ENCODE measurements at regions not wholly inside any gene's neighbourhood (a gene's known extent, or its start where the extent isn't known, plus 50 kb on each side); places are given as distances from the start of the nearest gene placed in this dataset.

DNA sequence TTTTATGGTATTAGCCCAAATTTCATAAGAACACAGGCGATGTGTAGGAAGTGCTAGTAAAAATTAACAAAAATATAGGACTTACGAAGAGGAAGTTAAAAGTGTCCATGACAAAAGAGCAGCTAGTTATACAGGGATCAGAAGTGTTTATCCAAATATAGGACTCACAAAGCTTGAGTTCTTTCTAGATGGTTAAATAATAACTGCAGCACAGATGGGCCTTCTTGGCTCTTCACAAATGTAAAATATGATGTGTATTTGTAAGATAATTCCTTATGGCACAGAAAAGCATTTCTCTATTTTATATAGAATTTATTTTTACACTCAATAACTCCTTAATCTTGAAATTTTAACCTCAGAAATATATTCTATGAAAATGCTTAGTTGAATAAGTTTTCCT lies 100.9 kb upstream of the SPHKAP start:
- WGBS, 3 donors, result 80 to 84% (median 84%) methylated on average over 2 of the region's 2 CpGs
- no peak for DNase-seq
- H3K9me3 ChIP-seq, result no peaks in the 10 kb centered on the region
- TF ChIP-seq, protein P1, sequence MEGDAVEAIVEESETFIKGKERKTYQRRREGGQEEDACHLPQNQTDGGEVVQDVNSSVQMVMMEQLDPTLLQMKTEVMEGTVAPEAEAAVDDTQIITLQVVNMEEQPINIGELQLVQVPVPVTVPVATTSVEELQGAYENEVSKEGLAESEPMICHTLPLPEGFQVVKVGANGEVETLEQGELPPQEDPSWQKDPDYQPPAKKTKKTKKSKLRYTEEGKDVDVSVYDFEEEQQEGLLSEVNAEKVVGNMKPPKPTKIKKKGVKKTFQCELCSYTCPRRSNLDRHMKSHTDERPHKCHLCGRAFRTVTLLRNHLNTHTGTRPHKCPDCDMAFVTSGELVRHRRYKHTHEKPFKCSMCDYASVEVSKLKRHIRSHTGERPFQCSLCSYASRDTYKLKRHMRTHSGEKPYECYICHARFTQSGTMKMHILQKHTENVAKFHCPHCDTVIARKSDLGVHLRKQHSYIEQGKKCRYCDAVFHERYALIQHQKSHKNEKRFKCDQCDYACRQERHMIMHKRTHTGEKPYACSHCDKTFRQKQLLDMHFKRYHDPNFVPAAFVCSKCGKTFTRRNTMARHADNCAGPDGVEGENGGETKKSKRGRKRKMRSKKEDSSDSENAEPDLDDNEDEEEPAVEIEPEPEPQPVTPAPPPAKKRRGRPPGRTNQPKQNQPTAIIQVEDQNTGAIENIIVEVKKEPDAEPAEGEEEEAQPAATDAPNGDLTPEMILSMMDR (IDR thresholded peaks at IDR 0.05), result no peak
- H3K4me3 ChIP-seq, result no peak overlapping the region
- no peaks in the 10 kb centered on the region for H3K4me1 ChIP-seq
- no peaks in the 10 kb centered on the region for H3K27me3 ChIP-seq (ENCODE audit: insufficient read depth in 3 of 3, low read length in 2 of 3)
- no peak for ATAC-seq
- H3K36me3 ChIP-seq (ENCODE audit: insufficient read depth in 1 of 2, low read depth in 1 of 2), result no peaks in the 10 kb centered on the region
- no peak overlapping the region for H3K27ac ChIP-seq
- intact Hi-C loops (cut with DNase I), result no loop called here

DNA sequence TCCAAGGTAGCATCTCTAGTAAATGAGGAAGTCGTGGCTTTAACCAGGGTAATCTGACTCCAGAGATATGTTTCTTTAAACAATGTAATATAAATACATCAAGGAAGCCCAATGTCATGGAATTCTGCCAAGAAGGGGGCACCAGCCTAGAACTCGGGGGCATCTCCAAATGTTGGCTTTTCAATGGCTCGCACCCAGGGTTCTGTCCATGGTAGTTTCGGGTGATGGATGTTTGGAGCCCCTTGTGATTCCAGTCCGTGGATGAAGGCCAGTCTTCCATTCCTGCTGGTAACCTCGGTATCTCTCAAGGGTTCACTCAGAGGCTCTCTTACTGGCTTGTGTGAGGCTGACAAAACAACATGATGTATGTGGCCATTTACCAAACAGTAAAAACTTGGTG lies 91.7 kb upstream of the SPHKAP start:
- no peak overlapping the region for H3K27ac ChIP-seq
- 76 to 80% (median 77%) methylated on average over 6 of the region's 6 CpGs for WGBS, 3 donors
- no peaks in the 10 kb centered on the region for H3K4me1 ChIP-seq
- H3K36me3 ChIP-seq (ENCODE audit: insufficient read depth in 1 of 2, low read depth in 1 of 2), result no peaks in the 10 kb centered on the region
- intact Hi-C loops (cut with DNase I), result no loop called here
- no peaks in the 10 kb centered on the region for H3K9me3 ChIP-seq
- H3K27me3 ChIP-seq (ENCODE audit: insufficient read depth in 3 of 3, low read length in 2 of 3), result no peaks in the 10 kb centered on the region
- DNase-seq, result no peak
- TF ChIP-seq, protein P1 (IDR thresholded peaks at IDR 0.05), result no peak
- H3K4me3 ChIP-seq, result no peak overlapping the region
- no peak for ATAC-seq

DNA sequence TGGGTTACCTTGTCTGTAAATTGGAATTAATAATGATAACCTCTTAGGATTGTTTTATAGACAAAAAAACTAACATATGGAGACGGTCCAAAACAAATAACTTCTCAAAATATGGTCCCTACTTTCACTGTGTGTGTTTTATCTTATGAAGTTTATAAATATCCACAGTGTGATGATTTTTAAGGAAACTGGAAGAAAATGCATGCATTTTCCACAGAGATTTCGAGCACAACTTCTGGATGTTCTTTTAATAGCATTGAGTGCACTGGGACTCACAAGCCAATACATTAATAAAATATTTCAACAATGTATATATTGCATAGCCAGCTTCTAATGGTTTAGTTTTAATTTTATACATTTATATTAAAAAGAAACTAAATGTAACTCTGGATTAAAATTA lies 87.9 kb upstream of the SPHKAP start:
- 56 to 68% (median 58%) methylated on average over 2 of the region's 2 CpGs for WGBS, 3 donors
- no peaks in the 10 kb centered on the region for H3K4me1 ChIP-seq
- TF ChIP-seq, protein P1 (IDR thresholded peaks at IDR 0.05), result no peak
- H3K9me3 ChIP-seq, result no peaks in the 10 kb centered on the region
- no peaks in the 10 kb centered on the region for H3K27me3 ChIP-seq (ENCODE audit: insufficient read depth in 3 of 3, low read length in 2 of 3)
- intact Hi-C loops (cut with DNase I), result no loop called here
- no peaks in the 10 kb centered on the region for H3K36me3 ChIP-seq (ENCODE audit: insufficient read depth in 1 of 2, low read depth in 1 of 2)
- DNase-seq (no peak), ATAC-seq (no peak)
- no peak overlapping the region for H3K4me3 ChIP-seq
- H3K27ac ChIP-seq, result no peak overlapping the region

DNA sequence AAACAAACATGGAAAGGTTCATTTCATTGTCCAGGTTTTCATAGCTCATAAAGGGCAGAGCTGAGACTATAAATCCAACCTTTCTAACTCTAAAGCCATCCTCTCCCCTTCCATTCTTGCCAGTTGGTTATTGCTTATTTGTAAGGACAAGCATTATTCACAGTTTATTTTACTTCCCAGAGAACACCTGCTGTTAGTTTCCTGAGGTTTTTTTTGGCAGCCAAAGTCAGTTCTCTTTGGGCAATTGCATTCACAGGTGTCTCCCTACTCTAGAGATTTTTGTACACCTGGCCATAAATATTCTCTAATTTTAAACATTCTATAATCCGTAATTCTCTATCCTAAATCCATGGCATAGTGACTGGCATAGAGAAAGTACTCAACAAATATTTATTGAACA lies 87.3 kb upstream of the SPHKAP start:
- WGBS, 3 donors, result 56 to 60% (median 56%) methylated on average over 1 of the region's 1 CpG
- TF ChIP-seq, protein P1 (IDR thresholded peaks at IDR 0.05), result no peak
- ATAC-seq (no peak), DNase-seq (no peak)
- intact Hi-C loops (cut with DNase I), result no loop called here
- Histone ChIP-seq H3K9me3 (no peaks in the 10 kb centered on the region), H3K27ac (no peak overlapping the region), H3K27me3 (ENCODE audit: insufficient read depth in 3 of 3, low read length in 2 of 3) (no peaks in the 10 kb centered on the region), H3K4me1 (no peaks in the 10 kb centered on the region), H3K36me3 (ENCODE audit: insufficient read depth in 1 of 2, low read depth in 1 of 2) (no peaks in the 10 kb centered on the region), H3K4me3 (no peak overlapping the region)

DNA sequence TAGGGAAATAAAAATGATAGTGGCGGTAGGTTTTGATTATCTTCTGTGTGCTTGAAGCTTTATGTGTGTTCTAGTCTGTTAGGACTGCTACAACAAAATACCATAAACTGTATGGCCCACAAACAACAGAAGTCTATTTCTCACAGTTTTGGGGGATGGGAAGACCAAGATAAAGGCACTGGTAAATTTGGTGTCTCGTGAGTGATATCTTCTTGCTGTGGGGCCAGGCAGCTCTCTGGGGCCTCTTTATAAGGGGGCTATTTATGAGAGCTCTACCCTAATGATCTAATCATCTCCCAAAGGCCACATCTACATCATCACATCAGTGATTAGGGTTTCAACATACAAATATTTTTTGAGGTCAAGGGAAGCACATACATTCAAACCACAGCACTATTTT lies 86.8 kb upstream of the SPHKAP start:
- intact Hi-C loops (cut with DNase I), result no loop called here
- H3K27ac ChIP-seq, result no peak overlapping the region
- 72 to 76% (median 76%) methylated on average over 2 of the region's 2 CpGs for WGBS, 3 donors
- H3K4me3 ChIP-seq, result no peak overlapping the region
- ATAC-seq (no peak), DNase-seq (no peak)
- no peaks in the 10 kb centered on the region for H3K9me3 ChIP-seq
- H3K4me1 ChIP-seq, result no peaks in the 10 kb centered on the region
- no peaks in the 10 kb centered on the region for H3K36me3 ChIP-seq (ENCODE audit: insufficient read depth in 1 of 2, low read depth in 1 of 2)
- TF ChIP-seq, protein P1 (IDR thresholded peaks at IDR 0.05), result no peak
- no peaks in the 10 kb centered on the region for H3K27me3 ChIP-seq (ENCODE audit: insufficient read depth in 3 of 3, low read length in 2 of 3)

All from psoas muscle (tissue), 7 donors.